Gastrocnemius medialis (tissue), 4 donors: ENCODE measurements at regions not wholly inside any gene's neighbourhood (a gene's known extent, or its start where the extent isn't known, plus 50 kb on each side); places are given as distances from the start of the nearest gene placed in this dataset.

ENCODE experiments used
- POLR2A ChIP-seq, 2 donors: fragments of 450-650 bp; IDR thresholded peaks; one replicate each; pipeline ENCODE4 v1.6.1; 2017; ENCODE audit warnings: antibody characterized with exemption in 2 of 2, mild to moderate bottlenecking in 2 of 2, moderate library complexity in 2 of 2
- TF ChIP-seq, protein P1 (sequence below), 5 experiments: fragments of 450-650 bp in 3 of 5; fragments of 200-600 bp in 2 of 5; sonication (generic) in 2 of 5; IDR thresholded peaks in 4 of 5; conservative IDR thresholded peaks in 1 of 5; 1 replicate in 4 of 5; 2 replicates in 1 of 5; pipeline ENCODE4 v1.5.1; 2016 to 2019; ENCODE audit warnings: antibody characterized with exemption in 5 of 5, mild to moderate bottlenecking in 3 of 5, moderate library complexity in 3 of 5

DNA sequence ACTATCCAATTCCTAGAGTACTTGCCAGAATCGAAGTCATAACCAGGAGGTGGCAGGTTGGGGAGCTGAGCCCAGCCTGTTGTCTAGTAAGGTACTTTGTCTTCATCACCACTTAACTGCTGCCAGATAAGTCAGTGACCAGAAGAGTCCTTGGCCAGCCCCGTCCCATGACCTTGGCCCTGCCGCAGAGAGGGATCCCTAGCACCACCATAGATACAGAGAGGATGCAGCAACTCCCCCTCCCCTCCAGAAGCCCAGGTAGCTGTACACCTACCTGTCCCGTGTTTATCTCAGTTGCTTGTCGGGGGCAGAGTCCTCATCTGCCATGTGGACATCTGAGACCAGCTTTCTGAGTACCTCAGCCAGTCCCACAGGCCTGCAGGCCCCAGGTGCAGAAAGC, 153.6 kb upstream of the TP63 start:
- TF ChIP-seq, protein P1, sequence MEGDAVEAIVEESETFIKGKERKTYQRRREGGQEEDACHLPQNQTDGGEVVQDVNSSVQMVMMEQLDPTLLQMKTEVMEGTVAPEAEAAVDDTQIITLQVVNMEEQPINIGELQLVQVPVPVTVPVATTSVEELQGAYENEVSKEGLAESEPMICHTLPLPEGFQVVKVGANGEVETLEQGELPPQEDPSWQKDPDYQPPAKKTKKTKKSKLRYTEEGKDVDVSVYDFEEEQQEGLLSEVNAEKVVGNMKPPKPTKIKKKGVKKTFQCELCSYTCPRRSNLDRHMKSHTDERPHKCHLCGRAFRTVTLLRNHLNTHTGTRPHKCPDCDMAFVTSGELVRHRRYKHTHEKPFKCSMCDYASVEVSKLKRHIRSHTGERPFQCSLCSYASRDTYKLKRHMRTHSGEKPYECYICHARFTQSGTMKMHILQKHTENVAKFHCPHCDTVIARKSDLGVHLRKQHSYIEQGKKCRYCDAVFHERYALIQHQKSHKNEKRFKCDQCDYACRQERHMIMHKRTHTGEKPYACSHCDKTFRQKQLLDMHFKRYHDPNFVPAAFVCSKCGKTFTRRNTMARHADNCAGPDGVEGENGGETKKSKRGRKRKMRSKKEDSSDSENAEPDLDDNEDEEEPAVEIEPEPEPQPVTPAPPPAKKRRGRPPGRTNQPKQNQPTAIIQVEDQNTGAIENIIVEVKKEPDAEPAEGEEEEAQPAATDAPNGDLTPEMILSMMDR (IDR thresholded peaks at IDR 0.05 in 4 of 5, conservative IDR thresholded peaks at IDR 0.05 in 1 of 5): no peak
- no peak for TF ChIP-seq POLR2A (IDR thresholded peaks at IDR 0.05)
